GM12878 (cell line): ENCODE measurements at regions not wholly inside any gene's neighbourhood (a gene's known extent, or its start where the extent isn't known, plus 50 kb on each side); places are given as distances from the start of the nearest gene placed in this dataset.

ENCODE experiments used
- ATAC-seq: fragments of 200-7000 bp; cut with Tn5 transposase; 3 replicates; pipeline ENCODE4 v1.9.1; 2020; ENCODE audit warnings: mild to moderate bottlenecking, moderate library complexity
- BruUV-seq: library from RNA; stranded (reverse); fragments of 400-500 nt; replicated peaks from 2 replicates; lab custom pipeline; 2021; lab: Mats Ljungman, UMichigan
- CTCF ChIA-PET: fragments of 300-600 bp; sonication (Branson Sonifier 250); formaldehyde crosslinking; extraction: SDS; loops from one replicate; lab custom pipeline; 2021; ENCODE audit warnings: inconsistent platforms; lab: Yijun Ruan, JAX
- POLR2A ChIA-PET: fragments of 350-600 bp; formaldehyde crosslinking; extraction: SDS; loops from one replicate; lab custom pipeline; 2021; ENCODE audit warnings: inconsistent platforms; lab: Charles Lee
- RAD21 ChIA-PET: fragments of 300-600 bp; sonication (Branson Sonifier 250); formaldehyde crosslinking; loops from one replicate; lab custom pipeline; 2023; ENCODE audit warnings: antibody characterized with exemption; ENCODE audit not compliant: unreplicated experiment; lab: Charles Lee
- SMC1A ChIA-PET: fragments of 300-600 bp; sonication (Branson Sonifier 250); formaldehyde crosslinking; loops from one replicate; lab custom pipeline; 2023; ENCODE audit not compliant: unreplicated experiment, uncharacterized antibody; lab: Charles Lee
- DNase-seq: peaks from one replicate; pipeline ENCODE4 v3.0.0-alpha.2; 2011; ENCODE audit warnings: low read depth, low spot score
- FAIRE-seq: peaks from 3 replicates; lab custom pipeline; 2011; peaks lifted over from hg19 to GRCh38; lab: Jason Lieb, UNC
- H2AFZ ChIP-seq: 2 replicates; pipeline ENCODE4 v1.6.0; 2011; ENCODE audit warnings: low read depth, low read length, control low read depth; ENCODE audit not compliant: control insufficient read depth
- H3K27ac ChIP-seq: 2 replicates; pipeline ENCODE4 v1.5.1; 2011; ENCODE audit warnings: control low read depth; ENCODE audit not compliant: control insufficient read depth, insufficient read depth
- H3K27me3 ChIP-seq, 2 experiments: replicated peaks in 1 of 2; 2 replicates each; pipeline versions ENCODE4 v1.6.0 to v1.6.1; 2011; ENCODE audit warnings: low read length in 1 of 2; ENCODE audit not compliant: control insufficient read depth in 2 of 2, insufficient read depth in 2 of 2
- H3K36me3 ChIP-seq, 2 experiments: 2 replicates each; pipeline ENCODE4 v1.5.1; 2011; ENCODE audit warnings: low read length in 1 of 2; ENCODE audit not compliant: control insufficient read depth in 2 of 2, insufficient read depth in 2 of 2
- H3K4me1 ChIP-seq: 2 replicates; pipeline ENCODE4 v1.6.1; 2011; ENCODE audit warnings: mild to moderate bottlenecking, low read length, moderate library complexity, mixed read lengths; ENCODE audit not compliant: control insufficient read depth, insufficient read depth
- H3K4me2 ChIP-seq: 2 replicates; pipeline ENCODE4 v1.6.0; 2011; ENCODE audit warnings: control low read depth; ENCODE audit not compliant: control insufficient read depth, insufficient read depth
- H3K4me3 ChIP-seq: fragments of 200-600 bp; sonication (generic); 2 replicates; pipeline ENCODE4 v1.5.1; 2016
- H3K79me2 ChIP-seq: 2 replicates; pipeline ENCODE4 v1.6.0; 2011; ENCODE audit warnings: low read length; ENCODE audit not compliant: control insufficient read depth, insufficient read depth
- H3K9ac ChIP-seq: 2 replicates; pipeline ENCODE4 v1.8.0; 2011; ENCODE audit warnings: low read length, control low read depth, mixed read lengths; ENCODE audit not compliant: control insufficient read depth, insufficient read depth
- H3K9me3 ChIP-seq: replicated peaks from 3 replicates; pipeline ENCODE4 v1.5.1; 2011; ENCODE audit warnings: mild to moderate bottlenecking, low read length; ENCODE audit not compliant: control insufficient read depth, insufficient read depth
- H4K20me1 ChIP-seq: 2 replicates; pipeline ENCODE4 v1.6.0; 2011; ENCODE audit not compliant: control insufficient read depth, insufficient read depth
- BCL11A ChIP-seq: IDR thresholded peaks from 2 replicates; pipeline ENCODE4 v1.6.1; 2011; ENCODE audit warnings: low read depth, low read length
- BMI1 ChIP-seq: fragments of 450-650 bp; IDR thresholded peaks from 2 replicates; pipeline ENCODE4 v1.6.1; 2016; ENCODE audit warnings: mild to moderate bottlenecking, moderate library complexity, borderline replicate concordance
- CHD2 ChIP-seq: IDR thresholded peaks from 2 replicates; pipeline ENCODE4 v1.6.1; 2011; ENCODE audit warnings: low read depth, low read length, improper control_type of control experiment, borderline replicate concordance
- CREB1 ChIP-seq: IDR thresholded peaks from 2 replicates; pipeline ENCODE4 v1.6.1; 2012; ENCODE audit warnings: low read depth, mild to moderate bottlenecking, inconsistent platforms
- DPF2 ChIP-seq: fragments of 450-650 bp; IDR thresholded peaks from 2 replicates; pipeline ENCODE4 v1.6.1; 2017; ENCODE audit warnings: mild to moderate bottlenecking
- EGR1 ChIP-seq, 2 experiments: IDR thresholded peaks; 1 replicate in 1 of 2; 2 replicates in 1 of 2; pipeline ENCODE4 v1.6.1; 2011 to 2012; ENCODE audit warnings: low read depth in 2 of 2, low read length in 2 of 2, borderline replicate concordance in 1 of 2, mild to moderate bottlenecking in 1 of 2, moderate library complexity in 1 of 2
- MXI1 ChIP-seq: fragments of 150-350 bp; IDR thresholded peaks from 2 replicates; pipeline ENCODE4 v1.6.1; 2011; ENCODE audit warnings: low read depth, mild to moderate bottlenecking, inconsistent platforms, low read length, improper control_type of control experiment
- PAX8 ChIP-seq: fragments of 450-650 bp; IDR thresholded peaks from 2 replicates; pipeline ENCODE4 v1.6.1; 2017; ENCODE audit warnings: mild to moderate bottlenecking, moderate library complexity
- SMC3 ChIP-seq: IDR thresholded peaks from 2 replicates; pipeline ENCODE4 v1.6.1; 2011; ENCODE audit warnings: low read length, improper control_type of control experiment, borderline replicate concordance
- ZZZ3 ChIP-seq: IDR thresholded peaks from 2 replicates; pipeline ENCODE4 v1.6.1; 2011; ENCODE audit warnings: low read depth; ENCODE audit not compliant: control insufficient read depth, insufficient read length
- WGBS: methylation state at CpG from one replicate; pipeline ENCODE4 v1.1.6; 2016; ENCODE audit warnings: low lambda C conversion rate; ENCODE audit not compliant: insufficient replicate concordance, insufficient coverage; ENCODE audit errors: missing lambda C conversion rate; 5-methylcytosine and 5-hydroxymethylcytosine counted together
- in situ Hi-C: fragments of 300-500 bp; cut with MboI; formaldehyde crosslinking; loops from 9 replicates; pipeline ENCODE4 v1.14.3; 2018; ENCODE audit warnings: mixed read lengths
- intact Hi-C: fragments of 100-400 bp; cut with micrococcal nuclease; formaldehyde crosslinking; loops from one replicate; pipeline ENCODE4 v1.14.2; 2022; ENCODE audit not compliant: unreplicated experiment
- TF ChIP-seq, protein P1 (sequence below): fragments of 450-650 bp; IDR thresholded peaks from 2 replicates; pipeline ENCODE4 v1.6.1; 2016; ENCODE audit warnings: mild to moderate bottlenecking, moderate library complexity, borderline replicate concordance
- TF ChIP-seq, protein P2 (sequence below): fragments of 150-350 bp; IDR thresholded peaks from 2 replicates; pipeline ENCODE4 v1.6.1; 2016; ENCODE audit warnings: low read depth, low read length

DNA sequence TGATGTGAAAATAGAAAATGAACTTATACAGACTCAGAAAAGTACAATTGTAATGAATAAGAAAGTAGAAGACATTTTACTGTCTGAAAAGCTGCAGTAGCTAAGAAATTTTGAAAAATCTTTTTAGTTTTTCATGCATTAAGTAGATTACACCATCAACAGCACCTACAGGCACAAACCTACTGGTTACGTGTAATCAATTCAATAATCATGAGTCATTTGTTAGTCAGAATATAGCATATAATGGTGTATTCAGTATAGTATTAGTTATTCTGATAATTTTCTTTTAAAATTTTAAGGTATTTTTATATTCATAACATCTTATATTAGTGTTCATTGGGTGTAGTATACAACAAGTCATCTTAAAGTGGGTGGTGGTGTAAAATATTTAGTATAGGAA, 550.5 kb upstream of the GBE1 start:
- intact Hi-C loops (no loop called here), in situ Hi-C loops (no loop called here)
- Histone ChIP-seq H3K27ac (no peak overlapping the region), H3K9me3 (no peaks in the 10 kb centered on the region), H3K79me2 (no peaks in the 10 kb centered on the region), H3K4me3 (no peak overlapping the region), H3K27me3 (no peaks in the 10 kb centered on the region), H4K20me1 (no peaks in the 10 kb centered on the region), H3K9ac (no peak overlapping the region), H3K36me3 (no peaks in the 10 kb centered on the region), H3K4me2 (no peak overlapping the region), H3K4me1 (no peaks in the 10 kb centered on the region), H2AFZ (no peak overlapping the region)
- RAD21 ChIA-PET = no interaction called here
- no peak for DNase-seq
- CTCF ChIA-PET = no interaction called here
- FAIRE-seq = no peak
- 95% methylated on average over 1 of the region's 1 CpG for WGBS
- no peak for TF ChIP-seq PAX8
- no peak for ATAC-seq
- SMC1A ChIA-PET = no interaction called here
- POLR2A ChIA-PET = no interaction called here
- BruUV-seq = no TSS peak

DNA sequence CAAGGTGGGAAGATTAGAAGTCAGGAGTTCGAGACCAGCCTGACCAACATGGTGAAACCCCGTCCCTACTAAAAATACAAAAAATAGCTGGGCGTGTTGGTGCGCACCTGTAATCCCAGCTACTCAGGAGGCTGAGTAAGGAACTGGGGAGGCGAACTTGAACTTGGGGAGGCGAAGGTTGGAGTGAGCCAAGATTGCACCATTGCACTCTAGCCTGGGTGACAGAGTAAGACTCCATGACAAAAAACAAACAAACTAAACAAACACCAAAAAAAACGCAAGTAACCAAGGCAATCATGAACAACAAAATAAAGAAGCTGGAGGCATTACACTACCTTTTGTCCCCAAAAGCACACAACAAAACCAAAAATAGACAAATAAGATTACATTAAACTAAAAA, 547.3 kb upstream of the GBE1 start:
- ChIA-PET SMC1A (no interaction called here), POLR2A (no interaction called here), CTCF (no interaction called here), RAD21 (no interaction called here)
- ATAC-seq (no peak), DNase-seq (no peak), FAIRE-seq (no peak)
- Histone ChIP-seq H3K4me1 (no peaks in the 10 kb centered on the region), H3K79me2 (no peaks in the 10 kb centered on the region), H3K27me3 (no peaks in the 10 kb centered on the region), H3K9ac (no peak overlapping the region), H3K4me2 (no peak overlapping the region), H2AFZ (no peak overlapping the region), H3K27ac (no peak overlapping the region), H3K36me3 (no peaks in the 10 kb centered on the region), H3K4me3 (no peak overlapping the region), H3K9me3 (no peaks in the 10 kb centered on the region), H4K20me1 (no peaks in the 10 kb centered on the region)
- in situ Hi-C loops (no loop called here), intact Hi-C loops (no loop called here)
- no TSS peak for BruUV-seq
- 34% methylated on average over 7 of the region's 7 CpGs for WGBS
- TF ChIP-seq CREB1 (no peak), SMC3 (no peak), BMI1 (no peak), DPF2 (no peak), EGR1 (IDR thresholded peaks at IDR 0.05; ENCODE audit: borderline replicate concordance in 1 of 2, low read depth in 2 of 2, low read length in 2 of 2) (no peak), BCL11A (no peak), ZZZ3 (no peak), CHD2 (no peak), MXI1 (no peak)
- TF ChIP-seq, protein P1, sequence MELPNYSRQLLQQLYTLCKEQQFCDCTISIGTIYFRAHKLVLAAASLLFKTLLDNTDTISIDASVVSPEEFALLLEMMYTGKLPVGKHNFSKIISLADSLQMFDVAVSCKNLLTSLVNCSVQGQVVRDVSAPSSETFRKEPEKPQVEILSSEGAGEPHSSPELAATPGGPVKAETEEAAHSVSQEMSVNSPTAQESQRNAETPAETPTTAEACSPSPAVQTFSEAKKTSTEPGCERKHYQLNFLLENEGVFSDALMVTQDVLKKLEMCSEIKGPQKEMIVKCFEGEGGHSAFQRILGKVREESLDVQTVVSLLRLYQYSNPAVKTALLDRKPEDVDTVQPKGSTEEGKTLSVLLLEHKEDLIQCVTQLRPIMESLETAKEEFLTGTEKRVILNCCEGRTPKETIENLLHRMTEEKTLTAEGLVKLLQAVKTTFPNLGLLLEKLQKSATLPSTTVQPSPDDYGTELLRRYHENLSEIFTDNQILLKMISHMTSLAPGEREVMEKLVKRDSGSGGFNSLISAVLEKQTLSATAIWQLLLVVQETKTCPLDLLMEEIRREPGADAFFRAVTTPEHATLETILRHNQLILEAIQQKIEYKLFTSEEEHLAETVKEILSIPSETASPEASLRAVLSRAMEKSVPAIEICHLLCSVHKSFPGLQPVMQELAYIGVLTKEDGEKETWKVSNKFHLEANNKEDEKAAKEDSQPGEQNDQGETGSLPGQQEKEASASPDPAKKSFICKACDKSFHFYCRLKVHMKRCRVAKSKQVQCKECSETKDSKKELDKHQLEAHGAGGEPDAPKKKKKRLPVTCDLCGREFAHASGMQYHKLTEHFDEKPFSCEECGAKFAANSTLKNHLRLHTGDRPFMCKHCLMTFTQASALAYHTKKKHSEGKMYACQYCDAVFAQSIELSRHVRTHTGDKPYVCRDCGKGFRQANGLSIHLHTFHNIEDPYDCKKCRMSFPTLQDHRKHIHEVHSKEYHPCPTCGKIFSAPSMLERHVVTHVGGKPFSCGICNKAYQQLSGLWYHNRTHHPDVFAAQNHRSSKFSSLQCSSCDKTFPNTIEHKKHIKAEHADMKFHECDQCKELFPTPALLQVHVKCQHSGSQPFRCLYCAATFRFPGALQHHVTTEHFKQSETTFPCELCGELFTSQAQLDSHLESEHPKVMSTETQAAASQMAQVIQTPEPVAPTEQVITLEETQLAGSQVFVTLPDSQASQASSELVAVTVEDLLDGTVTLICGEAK = no peak
- TF ChIP-seq, protein P2, sequence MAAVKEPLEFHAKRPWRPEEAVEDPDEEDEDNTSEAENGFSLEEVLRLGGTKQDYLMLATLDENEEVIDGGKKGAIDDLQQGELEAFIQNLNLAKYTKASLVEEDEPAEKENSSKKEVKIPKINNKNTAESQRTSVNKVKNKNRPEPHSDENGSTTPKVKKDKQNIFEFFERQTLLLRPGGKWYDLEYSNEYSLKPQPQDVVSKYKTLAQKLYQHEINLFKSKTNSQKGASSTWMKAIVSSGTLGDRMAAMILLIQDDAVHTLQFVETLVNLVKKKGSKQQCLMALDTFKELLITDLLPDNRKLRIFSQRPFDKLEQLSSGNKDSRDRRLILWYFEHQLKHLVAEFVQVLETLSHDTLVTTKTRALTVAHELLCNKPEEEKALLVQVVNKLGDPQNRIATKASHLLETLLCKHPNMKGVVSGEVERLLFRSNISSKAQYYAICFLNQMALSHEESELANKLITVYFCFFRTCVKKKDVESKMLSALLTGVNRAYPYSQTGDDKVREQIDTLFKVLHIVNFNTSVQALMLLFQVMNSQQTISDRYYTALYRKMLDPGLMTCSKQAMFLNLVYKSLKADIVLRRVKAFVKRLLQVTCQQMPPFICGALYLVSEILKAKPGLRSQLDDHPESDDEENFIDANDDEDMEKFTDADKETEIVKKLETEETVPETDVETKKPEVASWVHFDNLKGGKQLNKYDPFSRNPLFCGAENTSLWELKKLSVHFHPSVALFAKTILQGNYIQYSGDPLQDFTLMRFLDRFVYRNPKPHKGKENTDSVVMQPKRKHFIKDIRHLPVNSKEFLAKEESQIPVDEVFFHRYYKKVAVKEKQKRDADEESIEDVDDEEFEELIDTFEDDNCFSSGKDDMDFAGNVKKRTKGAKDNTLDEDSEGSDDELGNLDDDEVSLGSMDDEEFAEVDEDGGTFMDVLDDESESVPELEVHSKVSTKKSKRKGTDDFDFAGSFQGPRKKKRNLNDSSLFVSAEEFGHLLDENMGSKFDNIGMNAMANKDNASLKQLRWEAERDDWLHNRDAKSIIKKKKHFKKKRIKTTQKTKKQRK = no peak
